GM13977 (cell line): ENCODE measurements at regions not wholly inside any gene's neighbourhood (a gene's known extent, or its start where the extent isn't known, plus 50 kb on each side); places are given as distances from the start of the nearest gene placed in this dataset.

Experiments
- DNase-seq: peaks from one replicate; pipeline ENCODE4 v3.0.0; 2012; ENCODE audit warnings: low spot score
- CTCF ChIP-seq: IDR thresholded peaks from 2 replicates; pipeline ENCODE4 v1.5.1; 2012; ENCODE audit warnings: mild to moderate bottlenecking, control low read depth; ENCODE audit not compliant: insufficient read depth; ENCODE audit errors: extremely low read depth, missing control alignments
- in situ Hi-C: fragments of 300-500 bp; cut with MboI; formaldehyde crosslinking; loops from one replicate; pipeline ENCODE4 v1.12.0; 2022; ENCODE audit warnings: low sequenced_read_pairs, low pct_unique_long_range_greater_than_20kb, mixed read lengths, inconsistent platforms; ENCODE audit not compliant: unreplicated experiment

GRCh38 chr18:34457761-34458160 lies 233.0 kb upstream of the NOL4 start:
- in situ Hi-C loops, result no loop called here
- DNase-seq, result no peak
- TF ChIP-seq CTCF, result no peak

GRCh38 chr18:34458410-34458977 lies 233.8 kb upstream of the NOL4 start:
- no peak for DNase-seq
- no peak for TF ChIP-seq CTCF
- in situ Hi-C loops, result no loop called here

GRCh38 chr18:34461266-34461665 lies 236.6 kb upstream of the NOL4 start:
- TF ChIP-seq CTCF, result no peak
- in situ Hi-C loops, result no loop called here
- DNase-seq, result no peak

- in situ Hi-C loops, result no loop called here
- TF ChIP-seq CTCF, result no peak
- DNase-seq, result no peak
These were observed 242.3 kb upstream of the NOL4 start for GRCh38 chr18:34467058-34467457.

GRCh38 chr18:34480162-34480700 lies 229.9 kb upstream of the DTNA start:
- no peak for DNase-seq
- no peak for TF ChIP-seq CTCF
- in situ Hi-C loops, result no loop called here

- in situ Hi-C loops, result no loop called here
- no peak for TF ChIP-seq CTCF
- no peak for DNase-seq
These were observed 227.9 kb upstream of the DTNA start for GRCh38 chr18:34482204-34482603.
